ENCODE measurements at regions not wholly inside any gene's neighbourhood (a gene's known extent, or its start where the extent isn't known, plus 50 kb on each side); places are given as distances from the start of the nearest gene placed in this dataset.

DNA sequence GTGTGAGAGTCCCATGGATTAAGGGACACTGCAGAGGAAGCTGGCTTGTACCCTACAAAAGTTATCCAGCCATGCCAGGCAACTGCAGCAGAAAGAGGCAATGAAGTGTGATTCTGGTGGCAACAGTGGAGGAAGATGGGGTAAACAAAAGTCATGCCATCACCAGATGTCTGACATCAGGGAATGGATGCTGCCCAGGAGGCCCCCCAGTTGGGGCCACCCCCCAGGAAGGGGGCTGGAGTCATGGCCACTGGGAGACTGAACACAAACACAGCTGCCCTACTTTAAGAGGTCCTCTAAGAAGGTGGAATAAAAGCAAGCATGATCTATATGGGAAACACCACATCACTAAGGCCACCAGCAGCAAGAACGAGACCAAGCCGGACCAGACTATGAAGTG, 235.3 kb downstream of the KLF12 start:
- no peak for DNase-seq (ENCODE audit: low read depth in 3 of 3)

DNA sequence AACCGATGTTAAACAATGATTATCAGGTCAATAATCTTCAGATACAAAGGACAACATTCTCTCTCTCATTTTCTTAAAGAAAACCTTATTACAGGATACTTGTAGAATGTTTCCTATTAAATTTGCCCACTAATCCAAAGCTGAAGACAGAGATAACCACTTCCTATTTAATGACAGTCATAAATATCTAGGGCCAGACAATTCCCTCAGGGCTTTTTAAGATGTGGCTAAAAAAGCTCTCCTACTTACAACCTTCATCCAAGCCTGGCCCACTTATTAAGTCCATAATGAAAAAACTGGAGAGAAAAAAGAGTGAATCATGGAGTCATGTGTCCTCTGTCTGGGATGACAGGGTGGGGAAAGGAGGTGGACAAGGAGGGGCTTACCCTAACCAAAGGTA, 235.9 kb downstream of the KLF12 start:
- DNase-seq (ENCODE audit: low read depth in 3 of 3) = no peak

DNA sequence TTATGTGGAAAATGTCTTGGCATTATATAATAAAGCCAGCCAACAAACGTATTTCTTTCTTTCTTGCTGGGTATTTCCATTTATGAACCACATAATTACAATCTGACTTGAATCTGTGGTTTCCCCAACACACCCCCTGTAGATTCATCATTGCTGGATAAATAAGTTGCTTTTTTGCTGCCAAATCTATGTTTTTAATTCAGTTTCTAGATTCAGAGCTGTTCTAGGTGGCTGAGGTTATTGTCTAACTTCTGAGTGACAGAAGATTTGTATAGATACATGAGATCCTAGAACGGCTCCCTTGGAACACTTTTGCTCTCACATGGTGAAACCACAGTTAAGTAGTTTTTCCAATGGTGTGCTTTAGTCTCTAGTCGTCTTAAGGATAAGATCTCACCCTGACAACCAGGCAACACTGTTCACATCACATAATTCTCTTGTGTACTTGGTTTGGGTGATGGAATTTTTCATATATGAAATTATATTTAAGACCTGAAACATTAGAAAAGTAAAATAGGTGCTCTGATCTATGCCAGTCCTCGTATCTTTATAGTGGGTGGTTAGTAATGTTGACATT, 239.1 kb downstream of the KLF12 start:
- DNase-seq (ENCODE audit: low read depth in 3 of 3) = no peak

DNA sequence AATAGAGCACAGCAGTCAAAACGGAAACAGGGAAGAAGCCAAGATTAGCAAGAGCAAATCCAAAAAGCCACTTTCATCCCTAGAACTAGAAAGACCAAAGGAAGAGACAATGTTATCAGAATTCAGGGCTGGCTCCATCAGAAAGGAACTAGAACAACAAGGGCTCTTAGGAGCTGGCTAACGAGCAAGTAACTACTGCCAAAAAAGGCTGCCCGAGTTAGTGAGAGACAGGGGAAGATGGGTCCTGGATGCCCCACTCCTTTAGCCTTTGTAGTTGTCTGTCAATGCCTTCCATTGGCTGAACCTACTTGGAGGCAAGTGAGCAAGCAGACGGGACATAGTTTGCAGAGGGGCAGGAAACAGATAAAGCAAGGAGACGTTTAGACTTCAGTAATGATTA, 240.4 kb downstream of the KLF12 start:
- DNase-seq (ENCODE audit: low read depth in 3 of 3) = no peak

DNA sequence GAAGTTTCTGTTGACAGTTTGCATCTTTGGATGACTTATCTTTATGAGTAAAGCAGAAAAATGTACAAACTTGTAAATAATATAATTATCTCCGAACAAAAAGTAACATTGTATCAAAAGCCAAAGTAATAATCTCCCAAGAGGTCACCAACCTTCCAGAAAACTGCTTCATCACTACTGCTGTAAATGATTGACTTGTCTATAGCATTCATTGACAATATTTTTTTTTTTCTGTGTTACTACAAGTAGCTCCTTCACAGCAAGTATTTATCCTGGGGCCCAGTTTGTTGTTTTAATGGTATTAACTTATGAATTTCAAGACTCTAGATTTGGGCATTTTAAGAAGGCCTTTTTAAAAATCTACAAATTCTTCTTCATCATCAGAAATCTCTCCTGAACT, 242.4 kb downstream of the KLF12 start:
- DNase-seq (ENCODE audit: low read depth in 3 of 3) = no peak

DNA sequence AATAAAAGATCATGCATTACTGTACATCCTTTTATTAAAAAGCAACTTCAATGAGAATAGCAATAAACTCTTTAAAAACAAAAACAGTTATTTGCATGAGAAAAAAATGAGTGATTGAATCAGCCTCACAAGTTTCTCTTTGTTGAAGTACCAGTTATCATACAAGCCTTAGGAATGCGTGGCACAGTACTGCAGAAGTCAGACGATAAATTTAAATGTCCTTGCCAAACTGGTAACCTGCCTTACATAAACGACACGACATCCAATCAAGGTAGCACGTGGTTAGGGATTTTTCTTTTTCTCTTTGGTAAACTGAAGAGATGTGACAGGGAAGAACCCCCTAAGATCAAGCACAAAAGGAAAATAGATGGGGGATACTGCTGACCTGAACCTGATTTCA, 251.0 kb downstream of the KLF12 start:
- no peak for DNase-seq (ENCODE audit: low read depth in 3 of 3)

DNA sequence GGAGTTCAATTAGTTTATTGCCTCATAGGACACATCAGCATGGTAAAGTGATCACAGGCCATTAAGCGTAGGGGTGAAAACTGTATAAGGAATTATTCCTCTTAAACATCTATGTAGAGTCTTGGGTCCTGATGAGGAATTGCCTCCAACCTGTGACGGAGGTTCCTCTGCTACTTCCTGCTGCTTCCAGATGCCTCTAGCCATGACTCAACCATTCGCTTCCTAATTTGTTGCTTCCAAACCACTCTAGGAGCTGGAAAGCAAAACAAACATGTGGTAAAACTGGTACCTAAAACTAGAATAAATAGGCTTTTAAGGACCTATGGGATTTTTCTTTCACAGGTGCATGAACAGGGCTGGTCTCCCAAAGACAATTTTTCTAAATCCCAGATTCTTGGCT, 253.8 kb downstream of the KLF12 start:
- no peak for DNase-seq (ENCODE audit: low read depth in 3 of 3)

DNA sequence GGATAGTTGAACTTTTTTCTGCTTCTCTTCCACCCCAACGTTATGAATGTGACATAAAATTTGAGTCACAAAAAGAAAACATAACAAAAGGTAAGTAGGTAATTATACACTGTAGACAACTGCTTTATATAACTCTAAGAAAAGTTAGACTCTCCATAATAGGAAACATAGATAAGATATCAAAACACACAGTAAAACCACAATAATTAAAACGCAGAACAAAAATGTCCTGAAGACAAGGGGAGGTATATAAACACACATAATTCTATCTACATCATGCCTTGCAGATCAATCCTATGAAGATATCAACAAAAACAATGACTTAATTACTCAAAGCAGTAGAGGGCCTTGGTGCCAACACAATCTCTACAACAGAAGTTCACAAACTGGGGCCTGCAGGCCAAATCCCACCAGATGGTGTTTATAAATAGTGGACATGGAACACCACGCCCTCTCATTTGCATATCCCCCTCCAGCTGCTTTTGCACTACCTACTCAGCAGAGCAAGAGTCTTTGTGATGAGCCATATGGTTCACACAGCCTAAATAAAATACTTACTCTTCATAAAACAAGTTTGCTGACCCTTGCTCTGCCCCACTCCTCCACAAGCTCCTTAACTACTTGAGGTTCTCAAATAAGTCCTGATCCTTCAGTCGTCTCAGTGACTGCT, 254.7 kb downstream of the KLF12 start:
- no peak for DNase-seq (ENCODE audit: low read depth in 3 of 3)

DNA sequence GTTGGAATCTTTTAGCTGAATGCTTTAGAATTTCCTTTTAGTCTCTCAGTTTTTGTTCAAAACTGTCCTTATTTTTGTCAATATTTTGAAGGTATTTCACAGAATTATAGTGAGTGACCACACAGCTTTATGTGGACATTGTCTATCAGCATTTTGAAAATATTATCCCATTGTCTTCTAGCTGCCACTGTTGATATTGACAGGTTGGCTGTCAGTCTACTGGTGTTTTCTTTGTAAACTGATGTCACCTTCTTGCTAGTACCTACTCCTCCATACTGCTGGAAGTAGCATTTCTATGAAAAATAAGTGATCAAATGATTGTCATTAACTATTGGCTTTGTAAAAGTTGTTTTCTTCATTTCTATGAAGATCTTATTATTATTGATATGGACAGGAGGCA, 256.8 kb downstream of the KLF12 start:
- no peak for DNase-seq (ENCODE audit: low read depth in 3 of 3)

DNA sequence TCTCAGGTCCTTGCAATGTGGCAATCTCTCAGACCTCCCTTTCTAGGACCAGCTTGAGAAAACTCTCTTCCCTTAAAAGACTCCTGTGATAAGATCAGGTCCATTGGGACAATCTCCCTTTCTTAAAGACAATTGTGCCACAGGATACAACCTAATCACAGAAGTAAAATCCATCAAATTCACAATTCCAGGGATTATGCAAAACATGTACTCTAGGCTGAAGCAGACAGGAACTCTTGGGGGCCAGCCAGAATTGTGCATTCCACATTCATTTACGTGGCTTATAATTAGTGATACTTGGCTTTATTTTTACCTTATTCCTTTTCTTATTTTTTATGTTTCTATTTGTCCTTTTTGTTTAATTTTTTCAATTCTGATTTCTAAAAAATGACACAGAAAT, 257.9 kb downstream of the KLF12 start:
- DNase-seq (ENCODE audit: low read depth in 3 of 3) = no peak

DNA sequence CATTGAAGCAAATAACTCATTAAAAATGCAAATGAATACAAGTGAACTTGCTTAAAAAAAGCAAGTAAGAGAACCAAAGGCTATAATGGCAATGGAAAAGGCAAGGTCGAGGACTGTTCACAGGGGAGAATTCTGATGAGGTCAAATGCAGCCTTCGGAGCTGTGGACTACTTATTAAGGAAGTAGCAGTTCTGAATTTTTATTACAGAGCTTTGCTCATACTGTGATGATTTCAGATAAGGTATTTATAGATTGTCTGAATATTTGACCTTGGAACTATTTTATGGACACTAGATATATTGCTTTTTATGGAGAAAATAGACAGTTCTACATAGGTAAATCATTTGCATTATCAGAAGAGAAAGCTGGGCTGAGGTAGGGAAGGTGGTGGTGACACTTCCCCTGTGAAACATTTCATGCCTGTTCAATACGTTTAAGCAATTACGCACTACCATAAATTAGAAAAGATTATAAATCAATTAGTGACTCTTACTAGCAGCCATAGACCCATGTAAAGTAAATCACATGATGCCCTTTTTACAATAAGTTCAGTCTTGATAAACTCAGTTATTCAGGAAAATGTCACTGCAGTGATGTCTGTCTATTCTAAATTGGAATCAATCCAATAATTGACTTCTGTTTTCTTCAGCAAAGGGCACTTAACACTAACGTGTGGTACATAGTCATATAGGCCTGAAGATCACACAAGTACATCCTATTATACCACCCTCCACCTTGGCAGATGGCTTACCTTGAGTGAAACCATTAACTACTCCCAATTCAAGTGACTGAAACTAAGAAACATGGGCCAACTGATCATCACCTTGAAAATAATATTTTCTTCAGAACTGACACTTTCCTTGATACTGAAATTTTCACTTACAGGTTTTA, 260.0 kb downstream of the KLF12 start:
- no peak for DNase-seq (ENCODE audit: low read depth in 3 of 3)

DNA sequence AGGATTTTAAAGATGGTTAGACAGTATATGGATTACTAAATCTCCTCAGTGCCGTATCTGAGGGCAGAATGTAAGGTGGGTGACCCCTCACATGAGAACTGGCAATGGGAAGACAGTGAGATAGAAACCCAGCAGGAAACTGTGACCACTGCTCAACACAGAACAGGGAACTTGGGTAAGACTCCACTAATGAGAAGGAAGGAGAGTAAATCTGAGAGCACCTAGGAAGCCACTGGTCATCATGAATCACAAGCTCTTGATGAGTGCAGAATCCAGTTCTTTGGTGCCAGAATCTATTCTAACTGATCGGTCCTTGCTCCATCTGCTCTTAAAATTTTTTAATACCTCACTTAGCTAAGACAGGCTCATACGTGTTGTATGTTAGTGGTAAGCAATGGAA, 261.8 kb downstream of the KLF12 start:
- DNase-seq (ENCODE audit: low read depth in 3 of 3) = no peak

DNA sequence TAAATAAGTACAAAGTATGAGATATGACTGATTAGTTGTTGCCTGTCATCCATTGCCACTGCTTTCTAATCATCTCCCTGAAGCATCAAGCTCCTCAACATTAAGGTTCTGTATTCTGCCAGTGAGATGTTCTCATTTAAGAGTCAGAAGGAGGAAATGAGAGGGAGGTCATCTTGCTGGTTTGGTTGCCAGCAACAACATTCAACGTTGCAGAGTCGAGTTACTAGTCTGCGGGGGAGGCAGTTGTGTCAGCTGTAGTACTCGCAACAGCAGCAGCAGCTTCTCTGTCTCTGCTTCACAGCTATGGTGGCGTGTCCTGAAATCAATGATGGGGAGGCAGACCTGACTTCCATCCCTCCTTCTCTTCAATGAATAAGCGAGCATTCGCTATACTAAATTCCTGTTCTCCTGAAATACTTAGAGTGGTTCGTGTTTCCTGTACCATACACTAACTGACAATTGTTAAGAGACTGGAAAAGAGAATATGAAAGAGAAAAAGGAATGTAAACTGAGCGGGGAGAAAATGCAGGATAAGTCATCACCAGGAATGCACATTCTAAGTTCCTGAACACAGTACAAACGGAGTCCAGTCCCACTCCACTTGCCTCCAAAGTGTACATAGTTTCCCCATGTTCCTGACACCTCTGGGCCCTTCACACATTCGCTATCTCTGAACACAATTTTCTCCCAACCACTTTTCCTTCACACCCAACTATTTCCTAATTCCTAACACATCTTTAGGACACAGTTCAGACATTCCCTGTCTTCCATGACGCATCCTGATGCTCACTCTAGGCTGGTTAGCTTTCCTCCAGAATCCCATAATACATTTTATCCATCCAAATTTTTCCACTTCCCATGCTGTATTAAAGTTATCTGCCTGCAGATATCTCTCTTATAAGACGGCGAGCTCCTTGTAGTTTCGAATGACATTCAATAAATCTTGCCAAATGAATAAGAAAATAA, 263.0 kb downstream of the KLF12 start:
- no peak for DNase-seq (ENCODE audit: low read depth in 3 of 3)

DNA sequence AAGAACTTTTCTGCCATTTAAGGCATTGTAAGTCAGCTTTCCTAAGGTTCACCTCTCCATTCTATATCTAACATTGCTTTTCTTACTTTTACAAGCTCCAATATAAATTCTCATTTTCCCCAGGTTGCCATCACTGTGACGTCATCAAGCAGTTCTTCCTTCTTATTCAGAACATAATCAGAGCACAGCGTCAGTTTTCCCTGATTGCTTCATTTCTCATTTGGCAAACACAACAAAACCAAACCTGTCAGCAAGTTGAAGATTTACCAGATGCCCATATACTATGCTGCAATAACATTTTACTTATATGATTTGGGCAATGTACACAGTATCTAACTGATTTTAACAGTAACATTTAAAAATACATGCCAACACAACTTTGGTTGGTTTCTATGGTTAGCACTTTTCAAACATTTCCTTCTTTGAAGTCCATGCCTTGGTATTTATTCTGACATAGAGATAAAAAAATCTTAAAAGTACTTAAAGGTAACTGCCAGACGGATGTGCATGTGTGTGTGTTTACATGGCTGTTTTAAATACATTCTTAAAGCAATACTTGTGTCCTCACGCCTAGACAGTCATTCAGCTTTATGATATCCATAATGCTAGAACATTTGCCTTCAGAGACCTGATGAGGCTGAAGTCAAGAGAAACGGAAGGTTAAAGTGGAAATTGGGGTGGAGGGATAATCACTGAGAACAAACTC, 264.0 kb downstream of the KLF12 start:
- no peak for DNase-seq (ENCODE audit: low read depth in 3 of 3)

DNA sequence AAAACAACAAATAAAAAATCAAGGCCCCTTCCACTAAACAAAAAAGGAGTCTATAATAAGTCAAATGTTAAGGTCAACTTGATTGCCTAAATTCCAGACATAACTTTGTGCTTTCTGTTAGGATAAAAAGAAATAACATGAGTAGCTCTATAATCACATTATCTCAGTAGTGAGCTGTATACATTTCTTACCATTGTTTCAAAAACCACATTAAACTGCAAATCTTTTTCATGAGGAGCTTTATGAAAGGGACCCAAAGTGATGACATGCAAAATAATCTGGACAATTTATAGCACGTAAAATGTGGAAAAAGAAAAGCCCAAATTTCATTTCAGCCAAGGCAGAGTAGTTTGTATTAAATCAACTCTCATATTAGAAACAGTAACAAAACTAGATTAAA, 269.2 kb downstream of the KLF12 start:
- DNase-seq (ENCODE audit: low read depth in 3 of 3) = no peak

DNA sequence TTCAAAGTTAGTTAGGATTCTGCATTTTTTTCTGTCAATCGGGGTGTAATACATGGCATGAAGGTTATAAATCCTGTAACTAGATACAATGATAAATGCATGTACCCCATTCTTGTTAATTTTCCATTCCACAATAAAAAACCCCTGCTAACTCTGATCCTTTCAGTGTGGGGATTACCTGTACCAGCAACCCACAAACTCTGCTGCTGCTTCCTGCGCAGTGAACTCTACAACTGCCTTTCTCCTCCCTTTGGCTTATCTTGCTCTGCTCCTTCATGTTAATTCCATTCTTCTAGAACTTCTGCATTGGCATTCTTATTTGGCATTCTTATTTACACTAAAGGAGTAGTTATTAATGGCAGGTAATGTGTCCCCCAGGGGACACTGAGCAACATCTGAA, 273.1 kb downstream of the KLF12 start:
- no peak for DNase-seq (ENCODE audit: low read depth in 3 of 3)

DNA sequence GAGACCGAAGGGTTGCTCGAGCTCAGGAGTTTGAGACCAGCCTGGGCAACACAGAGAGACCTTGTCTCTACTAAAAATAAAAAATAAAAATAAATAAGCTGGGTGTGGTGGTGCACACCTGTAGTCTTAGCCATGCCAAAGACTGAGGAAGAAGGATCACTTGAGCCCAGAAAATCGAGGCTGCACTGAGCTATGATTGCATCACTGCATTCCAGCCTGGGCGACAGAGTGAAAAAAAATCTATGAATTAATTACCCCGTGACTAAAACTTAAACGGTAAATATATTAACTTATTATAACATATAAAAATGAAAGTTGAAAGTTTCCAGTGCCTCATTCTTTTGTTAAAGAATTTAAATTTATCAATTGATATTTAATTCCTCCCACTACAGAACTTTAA, 273.7 kb downstream of the KLF12 start:
- DNase-seq (ENCODE audit: low read depth in 3 of 3) = no peak

DNA sequence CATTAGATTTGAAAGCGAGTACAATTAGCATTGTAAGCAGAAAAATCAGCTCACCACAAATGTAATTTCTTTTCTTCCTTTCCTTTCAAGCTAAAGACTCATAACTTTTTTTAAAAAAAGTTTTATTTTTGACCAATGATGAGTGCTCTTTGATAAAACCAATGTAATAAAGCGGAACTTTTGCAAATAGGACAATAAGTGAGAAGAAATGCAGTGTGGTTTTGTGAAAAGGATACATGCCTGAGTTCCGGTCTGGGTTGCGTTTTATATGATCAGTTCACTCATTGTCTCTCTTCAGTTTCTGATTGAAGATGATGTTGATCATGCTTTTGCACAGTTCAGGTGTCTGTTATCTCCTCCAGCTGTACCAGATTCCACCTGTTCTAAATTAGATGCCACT, 274.4 kb downstream of the KLF12 start:
- no peak for DNase-seq (ENCODE audit: low read depth in 3 of 3)

DNA sequence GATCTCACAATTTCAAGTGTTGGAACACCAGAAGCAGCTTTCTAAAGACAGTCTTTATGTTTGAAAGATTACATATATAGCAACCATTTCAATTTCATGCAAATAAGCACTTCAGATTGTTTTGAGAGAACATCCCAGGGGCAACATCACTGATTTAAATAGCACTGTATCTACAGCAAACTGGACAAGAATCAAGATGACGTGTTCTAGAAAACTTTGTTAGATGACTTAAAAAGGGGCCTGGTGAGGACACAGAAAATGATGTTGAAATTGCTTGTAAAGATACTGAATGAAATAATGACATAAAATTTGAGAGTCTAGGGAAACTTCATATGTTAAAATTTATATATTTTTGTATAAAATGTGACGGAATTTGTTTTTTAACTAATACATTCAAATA, 277.1 kb downstream of the KLF12 start:
- DNase-seq (ENCODE audit: low read depth in 3 of 3) = no peak

DNA sequence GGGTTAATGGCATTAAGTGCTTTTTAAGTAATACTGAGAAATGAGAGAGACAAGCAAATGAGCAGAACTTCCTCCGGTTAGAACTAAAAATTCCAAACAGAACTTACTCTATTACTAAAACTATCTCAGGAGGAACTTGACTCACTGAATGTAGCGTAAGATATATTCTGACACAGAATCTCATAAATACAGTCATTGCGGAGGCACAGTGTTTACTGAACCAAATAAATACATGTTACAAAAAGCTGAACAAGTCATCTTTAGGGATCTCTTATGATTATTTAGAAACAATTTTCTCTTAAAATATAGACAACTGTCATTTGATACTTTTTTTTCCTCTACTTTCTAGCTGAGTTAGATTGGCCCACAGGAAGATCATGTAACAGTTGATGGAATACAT, 283.1 kb downstream of the KLF12 start:
- no peak for DNase-seq (ENCODE audit: low read depth in 3 of 3)

All from stimulated activated CD4-positive, alpha-beta T cell treated with anti-CD3 and anti-CD28 coated beads, TNF-alpha, amount 100 ng/mL, for 24 hours (primary cell).